ENCODE measurements at regions not wholly inside any gene's neighbourhood (a gene's known extent, or its start where the extent isn't known, plus 50 kb on each side); places are given as distances from the start of the nearest gene placed in this dataset.
"Not testable (repeated sequence)": the region's sequence is repeated elsewhere in the genome, so short reads cannot be mapped to it uniquely, and the experiment has no call there.

- no peak for DNase-seq (ENCODE audit: low read depth in 2 of 2)
Observed at GRCh38 chr14:54253195-54253947, 143.4 kb upstream of the CDKN3 start.

GRCh38 chr14:54256156-54256555, 140.7 kb upstream of the CDKN3 start:
- DNase-seq (ENCODE audit: low read depth in 2 of 2) = no peak

GRCh38 chr14:54257424-54257823, 139.4 kb upstream of the CDKN3 start:
- DNase-seq (ENCODE audit: low read depth in 2 of 2) = no peak

GRCh38 chr14:54258382-54258781, 138.4 kb upstream of the CDKN3 start:
- DNase-seq (ENCODE audit: low read depth in 2 of 2) = no peak

GRCh38 chr14:54259821-54260220, 137.0 kb upstream of the CDKN3 start:
- no peak for DNase-seq (ENCODE audit: low read depth in 2 of 2)

- no peak for DNase-seq (ENCODE audit: low read depth in 2 of 2)
Observed at GRCh38 chr14:54261283-54261682, 135.5 kb upstream of the CDKN3 start.

- DNase-seq (ENCODE audit: low read depth in 2 of 2) = not testable (repeated sequence)
Observed at GRCh38 chr14:54266616-54267015, 130.2 kb upstream of the CDKN3 start.

- no peak for DNase-seq (ENCODE audit: low read depth in 2 of 2)
Observed at GRCh38 chr14:54267172-54267571, 129.6 kb upstream of the CDKN3 start.

GRCh38 chr14:54275997-54276725, 120.6 kb upstream of the CDKN3 start:
- DNase-seq (ENCODE audit: low read depth in 2 of 2) = no peak

GRCh38 chr14:54278087-54278486, 118.7 kb upstream of the CDKN3 start:
- no peak for DNase-seq (ENCODE audit: low read depth in 2 of 2)

GRCh38 chr14:54278665-54279295, 118.0 kb upstream of the CDKN3 start:
- DNase-seq (ENCODE audit: low read depth in 2 of 2) = no peak

GRCh38 chr14:54282849-54283248, 114.0 kb upstream of the CDKN3 start:
- no peak for DNase-seq (ENCODE audit: low read depth in 2 of 2)

GRCh38 chr14:54285030-54285429, 111.8 kb upstream of the CDKN3 start:
- no peak for DNase-seq (ENCODE audit: low read depth in 2 of 2)

- DNase-seq (ENCODE audit: low read depth in 2 of 2) = no peak
Observed at GRCh38 chr14:54291491-54292191, 105.2 kb upstream of the CDKN3 start.

- DNase-seq (ENCODE audit: low read depth in 2 of 2) = no peak
Observed at GRCh38 chr14:54294802-54295201, 102.0 kb upstream of the CDKN3 start.

- no peak for DNase-seq (ENCODE audit: low read depth in 2 of 2)
Observed at GRCh38 chr14:54299410-54300363, 97.1 kb upstream of the CDKN3 start.

- DNase-seq (ENCODE audit: low read depth in 2 of 2) = no peak
Observed at GRCh38 chr14:54300881-54301280, 95.9 kb upstream of the CDKN3 start.

GRCh38 chr14:54301359-54301758, 95.4 kb upstream of the CDKN3 start:
- DNase-seq (ENCODE audit: low read depth in 2 of 2) = no peak

- no peak for DNase-seq (ENCODE audit: low read depth in 2 of 2)
Observed at GRCh38 chr14:54306806-54307205, 90.0 kb upstream of the CDKN3 start.

GRCh38 chr14:54309615-54310014, 87.2 kb upstream of the CDKN3 start:
- no peak for DNase-seq (ENCODE audit: low read depth in 2 of 2)

All from activated CD4-positive, alpha-beta T cell treated with anti-CD3 and anti-CD28 coated beads for 24 hours (primary cell).